SK-N-SH treated with all-trans-retinoic acid at 6 μM for 48 hours (cell line): ENCODE measurements at regions not wholly inside any gene's neighbourhood (a gene's known extent, or its start where the extent isn't known, plus 50 kb on each side); places are given as distances from the start of the nearest gene placed in this dataset.

Experiments used
- ATAC-seq: fragments of 200-7000 bp; cut with Tn5 transposase; 3 replicates; pipeline ENCODE4 v1.9.1; 2020; ENCODE audit warnings: mild to moderate bottlenecking, moderate library complexity
- ARNTL ChIP-seq: fragments of 450-650 bp; formaldehyde crosslinking; IDR thresholded peaks from 2 replicates; pipeline ENCODE4 v1.5.0; 2020; ENCODE audit warnings: low read depth, mild to moderate bottlenecking, moderate library complexity, borderline replicate concordance
- BACH2 ChIP-seq: fragments of 250-450 bp; sonication (Bioruptor Pico); IDR thresholded peaks from 2 replicates; pipeline ENCODE4 v1.9.0; 2021; ENCODE audit warnings: mild to moderate bottlenecking, borderline replicate concordance
- CREB5 ChIP-seq: fragments of 250-450 bp; sonication (Bioruptor Pico); IDR thresholded peaks from 2 replicates; pipeline ENCODE4 v1.5.1; 2020; ENCODE audit warnings: low read depth, mild to moderate bottlenecking, moderate library complexity
- CSDC2 ChIP-seq: fragments of 250-450 bp; sonication (Bioruptor Pico); IDR thresholded peaks from 2 replicates; pipeline ENCODE4 v1.5.0; 2020; ENCODE audit warnings: mild to moderate bottlenecking, moderate library complexity
- CSRNP3 ChIP-seq: fragments of 250-450 bp; sonication (Bioruptor Pico); IDR thresholded peaks from 2 replicates; pipeline ENCODE4 v1.5.1; 2021; ENCODE audit warnings: mild to moderate bottlenecking, moderate library complexity
- ESRRG ChIP-seq: fragments of 250-450 bp; sonication (Bioruptor Pico); IDR thresholded peaks from 2 replicates; pipeline ENCODE4 v1.6.1; 2021; ENCODE audit warnings: mild to moderate bottlenecking
- GLIS3 ChIP-seq: fragments of 250-450 bp; sonication (Bioruptor Pico); IDR thresholded peaks from 2 replicates; pipeline ENCODE4 v1.5.0; 2020; ENCODE audit warnings: mild to moderate bottlenecking, moderate library complexity
- ISL1 ChIP-seq: fragments of 250-450 bp; sonication (Bioruptor Pico); IDR thresholded peaks from 2 replicates; pipeline ENCODE4 v2.1.2; 2022; ENCODE audit warnings: mild to moderate bottlenecking, moderate library complexity
- OSR1 ChIP-seq: fragments of 250-450 bp; sonication (Bioruptor Pico); IDR thresholded peaks from 2 replicates; pipeline ENCODE4 v1.8.0; 2022; ENCODE audit warnings: moderate library complexity, mild to moderate bottlenecking, inconsistent platforms
- PATZ1 ChIP-seq: fragments of 250-450 bp; sonication (Bioruptor Pico); IDR thresholded peaks from 2 replicates; pipeline ENCODE4 v1.8.0; 2020; ENCODE audit warnings: mild to moderate bottlenecking, moderate library complexity, borderline replicate concordance
- POU6F1 ChIP-seq: fragments of 250-450 bp; sonication (Bioruptor Pico); IDR thresholded peaks from 2 replicates; pipeline ENCODE4 v1.8.0; 2021; ENCODE audit warnings: low read depth, mild to moderate bottlenecking, moderate library complexity, borderline replicate concordance
- PPARA ChIP-seq: fragments of 250-450 bp; sonication (Bioruptor Pico); IDR thresholded peaks from 2 replicates; pipeline ENCODE4 v1.5.0; 2020; ENCODE audit warnings: mild to moderate bottlenecking, borderline replicate concordance
- RARB ChIP-seq: fragments of 250-450 bp; sonication (Bioruptor Pico); IDR thresholded peaks from 2 replicates; pipeline ENCODE4 v1.8.0; 2021; ENCODE audit warnings: mild to moderate bottlenecking, moderate library complexity
- SNAI2 ChIP-seq: fragments of 250-450 bp; sonication (Bioruptor Pico); IDR thresholded peaks from 2 replicates; pipeline ENCODE4 v1.5.0; 2020; ENCODE audit warnings: mild to moderate bottlenecking, moderate library complexity
- TCF4 ChIP-seq: fragments of 250-450 bp; sonication (Bioruptor Pico); IDR thresholded peaks from 2 replicates; pipeline ENCODE4 v1.8.0; 2021; ENCODE audit warnings: mild to moderate bottlenecking, moderate library complexity, borderline replicate concordance
- TOX ChIP-seq: fragments of 250-450 bp; sonication (Bioruptor Pico); IDR thresholded peaks from 2 replicates; pipeline ENCODE4 v1.8.0; 2021; ENCODE audit warnings: mild to moderate bottlenecking, moderate library complexity, borderline replicate concordance
- TSHZ2 ChIP-seq: fragments of 250-450 bp; sonication (Bioruptor Pico); IDR thresholded peaks from 2 replicates; pipeline ENCODE4 v1.5.0; 2020; ENCODE audit warnings: mild to moderate bottlenecking, moderate library complexity
- ZC3H10 ChIP-seq: fragments of 250-450 bp; sonication (Bioruptor Pico); IDR thresholded peaks from 2 replicates; pipeline ENCODE4 v1.5.1; 2021; ENCODE audit warnings: mild to moderate bottlenecking, moderate library complexity
- ZFP3 ChIP-seq: fragments of 250-450 bp; sonication (Bioruptor Pico); IDR thresholded peaks from 2 replicates; pipeline ENCODE4 v1.5.0; 2020; ENCODE audit warnings: mild to moderate bottlenecking, moderate library complexity
- ZFP30 ChIP-seq: fragments of 450-650 bp; formaldehyde crosslinking; IDR thresholded peaks from 2 replicates; pipeline ENCODE4 v1.5.0; 2022; ENCODE audit warnings: mild to moderate bottlenecking, moderate library complexity
- ZNF565 ChIP-seq: fragments of 450-650 bp; formaldehyde crosslinking; conservative IDR thresholded peaks from 2 replicates; pipeline ENCODE4 v1.5.0; 2020; ENCODE audit warnings: low read depth, mild to moderate bottlenecking, moderate library complexity
- ZNF70 ChIP-seq: fragments of 450-650 bp; formaldehyde crosslinking; IDR thresholded peaks from 2 replicates; pipeline ENCODE4 v1.5.0; 2020; ENCODE audit warnings: mild to moderate bottlenecking, moderate library complexity
- ZNF8 ChIP-seq: fragments of 450-650 bp; formaldehyde crosslinking; IDR thresholded peaks from 2 replicates; pipeline ENCODE4 v1.5.0; 2020; ENCODE audit warnings: mild to moderate bottlenecking, moderate library complexity

- no peak for ATAC-seq
- no peak for TF ChIP-seq TOX (CRISPR knock-in tag)
- no peak for TF ChIP-seq SNAI2 (CRISPR knock-in tag)
- TF ChIP-seq, all 23 proteins: peak for 0
Observed at GRCh38 chr3:124161448-124161847, 169.5 kb upstream of the ROPN1 start.

GRCh38 chr3:124163689-124164088, 171.8 kb upstream of the ROPN1 start:
- ATAC-seq: no peak

GRCh38 chr3:124168271-124168670, 176.3 kb upstream of the ROPN1 start:
- TF ChIP-seq ZNF565 (CRISPR knock-in tag): no peak
- no peak for TF ChIP-seq ESRRG
- no peak for TF ChIP-seq GLIS3
- no peak for TF ChIP-seq SNAI2 (CRISPR knock-in tag)
- TF ChIP-seq PPARA: no peak
- TF ChIP-seq ZNF8 (CRISPR knock-in tag): no peak
- TF ChIP-seq ISL1 (CRISPR knock-in tag): no peak
- TF ChIP-seq ZNF70 (CRISPR knock-in tag): no peak
- TF ChIP-seq ZFP3 (CRISPR knock-in tag): no peak
- TF ChIP-seq POU6F1: no peak
- TF ChIP-seq OSR1 (CRISPR knock-in tag): no peak
- no peak for TF ChIP-seq BACH2 (CRISPR knock-in tag)
- TF ChIP-seq CSRNP3 (CRISPR knock-in tag): no peak
- TF ChIP-seq TOX (CRISPR knock-in tag): no peak
- TF ChIP-seq TCF4 (CRISPR knock-in tag): no peak
- no peak for TF ChIP-seq ZFP30
- no peak for ATAC-seq

More at GRCh38 chr3:124163689-124164088, 171.8 kb upstream of the ROPN1 start:
- TF ChIP-seq CSDC2 (CRISPR knock-in tag): no peak
- no peak for TF ChIP-seq ZFP30
- no peak for TF ChIP-seq ZNF70 (CRISPR knock-in tag)
- no peak for TF ChIP-seq TSHZ2 (CRISPR knock-in tag)
- TF ChIP-seq ZNF8 (CRISPR knock-in tag): no peak
- TF ChIP-seq SNAI2 (CRISPR knock-in tag): no peak
- TF ChIP-seq RARB: no peak

- ATAC-seq: no peak
- TF ChIP-seq TCF4 (CRISPR knock-in tag): no peak
- no peak for TF ChIP-seq CREB5 (CRISPR knock-in tag)
- no peak for TF ChIP-seq ZC3H10 (CRISPR knock-in tag)
- no peak for TF ChIP-seq ARNTL (CRISPR knock-in tag)
- no peak for TF ChIP-seq ESRRG
- TF ChIP-seq ISL1 (CRISPR knock-in tag): no peak
- no peak for TF ChIP-seq CSDC2 (CRISPR knock-in tag)
- no peak for TF ChIP-seq ZNF8 (CRISPR knock-in tag)
- TF ChIP-seq OSR1 (CRISPR knock-in tag): no peak
- no peak for TF ChIP-seq SNAI2 (CRISPR knock-in tag)
- no peak for TF ChIP-seq BACH2 (CRISPR knock-in tag)
- no peak for TF ChIP-seq PPARA
- no peak for TF ChIP-seq PATZ1
- no peak for TF ChIP-seq CSRNP3 (CRISPR knock-in tag)
- no peak for TF ChIP-seq RARB
- TF ChIP-seq GLIS3: no peak
- no peak for TF ChIP-seq POU6F1
Observed at GRCh38 chr3:124172283-124172682, 180.4 kb upstream of the ROPN1 start.
